Skeletal muscle satellite cell (primary cell): ENCODE measurements at regions not wholly inside any gene's neighbourhood (a gene's known extent, or its start where the extent isn't known, plus 50 kb on each side); places are given as distances from the start of the nearest gene placed in this dataset.

Experiments
- H3K27me3 ChIP-seq: 2 replicates; pipeline ENCODE4 v1.7.0; 2013; ENCODE audit warnings: low read length; ENCODE audit not compliant: control insufficient read depth, insufficient read depth
- H3K36me3 ChIP-seq: 2 replicates; pipeline ENCODE4 v1.7.0; 2013; ENCODE audit warnings: mild to moderate bottlenecking, control low read depth, low read length; ENCODE audit not compliant: insufficient read depth
- H3K4me1 ChIP-seq: 2 replicates; pipeline ENCODE4 v1.7.0; 2013; ENCODE audit warnings: low read length; ENCODE audit not compliant: control insufficient read depth, insufficient read depth
- H3K4me2 ChIP-seq: 2 replicates; pipeline ENCODE4 v1.7.0; 2013; ENCODE audit warnings: mild to moderate bottlenecking, low read length
- H3K4me3 ChIP-seq: 2 replicates; pipeline ENCODE4 v1.7.0; 2013; ENCODE audit warnings: low read length
- H3K9ac ChIP-seq: 2 replicates; pipeline ENCODE4 v1.7.0; 2013; ENCODE audit warnings: mild to moderate bottlenecking, low read depth, low read length, moderate library complexity
- H3K9me3 ChIP-seq: replicated peaks from 2 replicates; pipeline ENCODE4 v1.7.0; 2013; ENCODE audit warnings: mild to moderate bottlenecking, control low read depth, low read length

DNA sequence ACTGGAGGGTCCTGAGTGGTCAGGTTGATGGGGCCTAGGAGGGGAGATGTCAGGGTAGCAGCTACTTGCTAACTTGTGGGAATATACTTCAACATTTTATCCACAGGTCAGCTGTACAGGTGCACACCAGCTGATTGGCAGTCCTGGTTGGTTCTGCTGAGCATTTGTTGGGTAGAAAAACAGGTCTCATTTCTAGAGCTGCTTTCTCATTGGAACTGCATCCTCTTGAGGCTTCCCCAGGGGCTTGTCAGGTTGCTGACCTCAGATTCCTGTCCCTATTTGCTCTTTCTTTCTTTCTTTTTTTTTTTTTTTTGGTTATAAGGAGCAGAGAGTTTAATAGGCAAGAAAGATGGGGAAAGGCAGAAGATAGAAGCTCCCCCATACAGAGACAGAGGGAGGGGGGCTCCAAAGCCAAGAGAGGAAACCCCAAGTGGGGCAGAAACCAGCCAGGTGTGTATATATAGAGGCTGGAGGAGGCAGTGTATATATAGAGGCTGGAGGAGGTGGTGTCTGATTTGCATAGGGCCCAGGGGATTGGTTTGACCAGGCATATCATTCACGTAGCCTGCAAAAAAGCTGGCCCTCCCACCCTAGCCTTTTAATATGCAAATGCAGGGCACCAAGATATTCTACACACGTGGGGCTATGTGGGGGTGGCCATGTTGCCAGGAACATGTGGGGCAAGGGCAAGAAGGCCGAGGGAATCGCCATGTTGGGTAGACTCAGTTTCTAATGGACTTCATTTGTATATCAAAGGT, 57.3 kb upstream of the STUM start:
- Histone ChIP-seq H3K4me2 (no peak overlapping the region), H3K4me3 (no peak overlapping the region), H3K36me3 (no peaks in the 10 kb centered on the region), H3K9me3 (no peaks in the 10 kb centered on the region), H3K27me3 (peaks cover 37% of the 10 kb centered on the region), H3K4me1 (no peaks in the 10 kb centered on the region), H3K9ac (no peak overlapping the region)

DNA sequence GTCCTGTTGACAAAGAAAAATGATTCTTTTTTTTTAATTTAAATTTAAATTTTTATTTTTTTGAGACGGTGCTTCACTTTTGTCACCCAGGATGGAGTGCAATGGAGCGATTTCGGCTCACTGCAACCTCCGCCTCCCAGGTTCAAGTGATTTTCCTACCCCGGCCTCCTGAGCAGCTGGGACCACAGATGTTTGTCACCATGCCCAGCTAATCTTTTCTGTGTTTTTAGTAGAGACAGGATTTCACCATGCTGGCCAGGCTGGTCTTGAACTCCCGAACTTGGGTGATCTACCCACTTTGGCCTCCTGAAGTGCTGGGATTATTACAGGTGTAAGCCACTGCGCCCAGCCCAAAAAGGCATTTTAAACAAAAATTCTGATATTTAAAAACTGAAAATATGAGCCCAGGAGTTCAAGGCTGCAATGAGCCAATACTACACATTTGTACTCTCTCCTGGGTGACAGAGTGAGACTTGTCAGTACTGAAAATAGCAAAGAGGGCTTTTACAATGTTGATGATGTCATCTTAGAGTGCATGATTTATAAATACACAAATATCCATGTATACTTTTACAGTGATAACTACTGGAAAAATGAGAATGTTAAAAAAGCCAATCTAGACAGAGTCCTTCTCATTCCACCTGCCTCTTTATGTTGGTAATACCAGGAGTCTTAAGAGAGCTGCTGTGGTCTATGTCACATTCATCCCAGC, 56.0 kb upstream of the STUM start:
- H3K4me1 ChIP-seq: no peaks in the 10 kb centered on the region
- H3K9me3 ChIP-seq: no peaks in the 10 kb centered on the region
- no peak overlapping the region for H3K4me2 ChIP-seq
- no peak overlapping the region for H3K4me3 ChIP-seq
- H3K36me3 ChIP-seq: no peaks in the 10 kb centered on the region
- H3K9ac ChIP-seq: no peak overlapping the region
- H3K27me3 ChIP-seq: peaks cover 41% of the 10 kb centered on the region

DNA sequence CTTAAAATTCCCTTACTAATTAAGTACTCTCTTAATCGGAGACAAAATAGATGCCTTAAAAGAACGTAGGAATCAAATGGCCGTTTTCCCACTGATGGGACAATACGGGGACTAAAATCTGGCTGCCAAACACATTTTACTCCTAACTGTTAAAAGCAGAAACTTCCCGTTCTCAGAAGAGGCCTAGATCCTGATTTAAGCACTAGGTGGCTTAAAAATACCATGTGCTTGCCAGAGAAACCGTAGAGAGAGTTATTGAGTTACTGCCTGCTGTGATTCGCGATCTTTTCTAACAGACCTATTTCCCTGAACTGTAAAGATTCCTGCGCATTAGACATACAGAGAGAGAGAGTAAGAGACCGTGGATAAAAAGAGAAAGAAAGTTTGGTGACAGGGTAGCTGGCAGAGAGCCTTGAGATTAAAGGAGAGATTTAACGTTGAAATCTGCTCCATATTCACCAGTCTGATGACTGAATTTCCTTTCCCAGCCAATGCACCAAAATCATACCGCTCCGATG, 54.4 kb upstream of the STUM start:
- H3K4me2 ChIP-seq: no peak overlapping the region
- H3K9ac ChIP-seq: no peak overlapping the region
- no peaks in the 10 kb centered on the region for H3K36me3 ChIP-seq
- H3K4me1 ChIP-seq: no peaks in the 10 kb centered on the region
- no peaks in the 10 kb centered on the region for H3K9me3 ChIP-seq
- no peak overlapping the region for H3K4me3 ChIP-seq
- peaks cover 41% of the 10 kb centered on the region for H3K27me3 ChIP-seq

DNA sequence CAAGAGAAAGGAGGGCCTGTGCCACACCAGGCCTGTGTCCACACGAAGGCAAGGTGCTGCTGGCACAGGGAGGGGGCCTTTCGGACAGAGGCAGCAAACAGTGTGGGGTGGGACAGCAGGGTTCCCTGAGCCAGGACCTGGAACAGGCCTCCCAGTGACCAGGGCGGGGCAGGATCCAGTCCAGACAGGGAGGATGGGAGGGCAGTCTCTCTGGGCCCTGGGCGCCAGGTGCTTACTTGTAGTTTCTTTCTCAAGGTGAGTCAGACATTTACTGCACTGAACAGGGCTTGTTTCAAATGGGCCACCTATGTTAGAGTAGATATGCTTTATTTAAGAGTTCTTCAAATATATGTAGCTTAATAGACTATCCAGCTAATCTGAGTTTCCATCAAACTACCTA, 52.8 kb upstream of the STUM start:
- Histone ChIP-seq H3K4me1 (no peaks in the 10 kb centered on the region), H3K4me3 (no peak overlapping the region), H3K36me3 (no peaks in the 10 kb centered on the region), H3K9me3 (no peaks in the 10 kb centered on the region), H3K9ac (no peak overlapping the region), H3K4me2 (no peak overlapping the region), H3K27me3 (peaks cover 32% of the 10 kb centered on the region)

DNA sequence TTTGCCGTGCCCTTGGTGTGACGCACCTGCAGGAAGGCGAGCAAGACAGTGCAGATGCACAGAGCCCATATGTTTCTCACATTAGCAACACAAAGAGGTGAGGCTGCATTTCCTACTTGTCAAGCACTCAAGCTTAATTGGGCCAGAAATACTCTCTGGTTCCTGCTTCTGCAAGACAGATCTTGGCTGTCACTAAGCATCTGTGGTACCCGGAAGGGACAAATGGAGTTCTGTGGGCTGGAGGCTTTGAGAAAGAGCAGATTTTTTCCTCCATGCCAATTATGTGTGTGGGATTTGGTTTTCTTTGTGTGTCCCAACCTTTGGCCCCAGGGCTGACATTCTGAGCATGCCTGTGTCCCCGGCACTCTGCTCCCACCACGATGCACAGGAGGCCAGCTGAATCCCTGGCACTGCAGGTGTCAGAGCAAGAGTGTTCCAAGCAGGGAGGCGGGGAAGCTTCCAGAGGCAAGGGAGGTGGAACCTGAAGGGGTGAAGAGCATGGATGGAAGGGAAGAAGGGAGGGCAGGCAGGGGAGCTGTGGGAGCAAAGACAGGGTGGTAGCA, 52.0 kb upstream of the STUM start:
- H3K4me3 ChIP-seq: no peak overlapping the region
- H3K9ac ChIP-seq: no peak overlapping the region
- H3K4me1 ChIP-seq: no peaks in the 10 kb centered on the region
- H3K9me3 ChIP-seq: no peaks in the 10 kb centered on the region
- peaks cover 28% of the 10 kb centered on the region for H3K27me3 ChIP-seq
- H3K36me3 ChIP-seq: no peaks in the 10 kb centered on the region
- no peak overlapping the region for H3K4me2 ChIP-seq

DNA sequence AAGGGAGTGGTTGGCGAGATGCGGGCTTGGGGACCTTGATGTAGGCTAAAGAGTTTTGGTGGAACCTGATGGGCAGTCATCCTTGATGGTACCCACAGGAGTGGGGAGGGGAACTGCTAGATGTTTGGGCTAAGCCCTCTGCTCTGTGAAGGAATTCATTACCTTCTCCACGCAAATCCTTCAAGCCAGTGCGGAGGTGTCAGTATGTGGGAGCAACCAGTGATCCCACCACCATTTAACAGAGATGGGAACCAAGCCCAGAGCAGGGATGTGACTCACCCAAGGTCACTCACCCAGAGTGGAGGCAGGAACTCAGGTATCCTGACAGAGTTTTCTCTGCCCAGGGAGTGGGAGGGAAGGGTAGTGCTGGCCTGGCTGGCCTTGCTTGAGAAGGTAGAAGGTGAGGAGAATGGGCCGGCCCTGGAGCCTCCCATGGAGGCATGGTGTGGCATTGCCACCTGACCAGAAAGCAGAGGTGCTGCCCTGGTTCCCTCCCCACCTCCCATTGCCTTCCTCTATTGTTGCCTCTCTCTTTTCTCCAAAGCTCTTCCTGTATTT, 51.2 kb upstream of the STUM start:
- Histone ChIP-seq H3K9me3 (no peaks in the 10 kb centered on the region), H3K36me3 (no peaks in the 10 kb centered on the region), H3K27me3 (peaks cover 28% of the 10 kb centered on the region), H3K4me2 (no peak overlapping the region), H3K9ac (no peak overlapping the region), H3K4me1 (no peaks in the 10 kb centered on the region), H3K4me3 (no peak overlapping the region)

DNA sequence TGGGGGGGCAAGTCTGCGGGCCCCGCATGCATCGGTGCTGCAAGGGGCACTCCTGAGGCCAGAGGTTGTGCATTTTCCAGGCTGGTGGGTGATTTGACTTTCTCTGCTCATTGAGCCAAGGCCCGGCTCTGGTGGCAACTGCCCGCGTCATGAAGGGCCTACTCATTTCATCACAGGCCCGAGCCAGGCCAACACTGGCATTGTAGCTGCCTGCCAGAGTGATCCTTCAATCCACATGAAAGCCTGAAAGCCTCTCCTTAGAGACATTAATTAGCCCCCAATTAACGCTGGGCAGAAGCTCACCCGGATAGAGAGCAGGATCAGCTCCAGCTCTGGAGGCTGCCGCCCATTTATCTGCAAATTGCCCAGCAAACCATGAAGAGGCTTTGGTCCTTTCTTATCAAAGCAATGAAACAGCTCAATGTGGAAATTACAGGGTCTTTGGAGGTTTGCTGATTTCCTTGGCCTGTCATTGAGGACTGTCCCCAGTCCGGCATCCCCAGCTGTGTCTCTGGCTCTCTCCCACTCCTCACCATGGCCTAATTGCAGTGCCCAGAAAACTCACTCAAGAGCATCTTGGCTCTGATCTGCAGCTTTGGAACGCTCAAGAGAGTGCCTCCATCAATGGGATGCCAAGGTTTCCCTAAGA, 50.4 kb upstream of the STUM start:
- Histone ChIP-seq H3K9ac (no peak overlapping the region), H3K27me3 (peaks cover 28% of the 10 kb centered on the region), H3K4me3 (no peak overlapping the region), H3K4me1 (no peaks in the 10 kb centered on the region), H3K4me2 (no peak overlapping the region), H3K9me3 (no peaks in the 10 kb centered on the region), H3K36me3 (no peaks in the 10 kb centered on the region)

DNA sequence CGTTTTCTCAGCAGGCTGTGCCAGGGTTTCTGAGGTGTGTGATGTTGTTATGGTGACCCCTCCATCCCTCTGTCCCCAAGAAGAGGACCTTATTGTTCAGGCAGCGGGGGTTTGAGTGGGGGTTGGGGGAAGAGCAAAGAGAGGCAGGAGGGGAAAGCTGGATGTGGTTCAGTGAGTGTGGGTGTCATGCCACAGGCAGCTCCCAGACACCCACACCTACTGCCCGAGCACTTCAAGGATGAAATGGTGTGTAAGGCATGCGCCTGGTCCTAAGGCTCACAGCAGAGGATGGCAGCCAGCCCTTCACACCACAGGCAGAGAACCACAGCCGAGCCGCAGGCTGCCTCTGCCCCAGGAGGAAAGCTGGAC, 49.9 kb upstream of the STUM start:
- Histone ChIP-seq H3K4me2 (no peak overlapping the region), H3K27me3 (peaks cover 28% of the 10 kb centered on the region), H3K4me1 (no peaks in the 10 kb centered on the region)

More for the DNA sequence above, 49.9 kb upstream of the STUM start:
- H3K9me3 ChIP-seq: no peaks in the 10 kb centered on the region
- H3K36me3 ChIP-seq: no peaks in the 10 kb centered on the region
- no peak overlapping the region for H3K4me3 ChIP-seq
- H3K9ac ChIP-seq: no peak overlapping the region
